Stimulated activated CD4-positive, alpha-beta T cell treated with anti-CD3 and anti-CD28 coated beads, Interleukin-4, amount 100 ng/mL, for 48 hours (primary cell): ENCODE measurements at regions not wholly inside any gene's neighbourhood (a gene's known extent, or its start where the extent isn't known, plus 50 kb on each side); places are given as distances from the start of the nearest gene placed in this dataset.
A peak's percentile ranks its signal among the peaks of the same experiment; 100 is the strongest.

Source experiments
- DNase-seq, 2 donors: peaks; one replicate each; pipeline ENCODE4 v3.0.0-alpha.2; 2020; ENCODE audit warnings: low read depth in 2 of 2

GRCh38 chr11:27193434-27194225, 153.0 kb downstream of the BBOX1 start:
- DNase-seq = no peak

DNA sequence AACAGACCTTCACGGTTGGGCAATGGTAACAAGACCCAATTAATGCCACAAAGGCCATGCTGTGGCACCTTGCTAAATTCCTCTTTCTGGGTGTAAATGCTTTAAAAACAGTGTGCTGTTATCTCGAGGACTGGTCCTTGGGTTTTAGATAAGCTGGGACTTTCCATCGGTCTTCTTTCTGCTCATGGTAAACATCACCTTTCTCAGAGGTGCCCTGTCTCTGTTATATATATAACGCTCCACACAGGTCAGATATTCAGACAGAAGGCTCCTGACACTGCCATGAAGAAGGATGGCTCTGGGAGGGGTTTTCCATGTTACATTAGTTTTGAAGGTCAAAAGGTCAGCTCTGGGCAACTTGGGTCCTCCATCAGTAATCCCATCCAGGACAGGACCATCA, 151.6 kb downstream of the BBOX1 start:
- no peak for DNase-seq

- DNase-seq = no peak
Observed at GRCh38 chr11:27191639-27192038, 151.0 kb downstream of the BBOX1 start.

DNA sequence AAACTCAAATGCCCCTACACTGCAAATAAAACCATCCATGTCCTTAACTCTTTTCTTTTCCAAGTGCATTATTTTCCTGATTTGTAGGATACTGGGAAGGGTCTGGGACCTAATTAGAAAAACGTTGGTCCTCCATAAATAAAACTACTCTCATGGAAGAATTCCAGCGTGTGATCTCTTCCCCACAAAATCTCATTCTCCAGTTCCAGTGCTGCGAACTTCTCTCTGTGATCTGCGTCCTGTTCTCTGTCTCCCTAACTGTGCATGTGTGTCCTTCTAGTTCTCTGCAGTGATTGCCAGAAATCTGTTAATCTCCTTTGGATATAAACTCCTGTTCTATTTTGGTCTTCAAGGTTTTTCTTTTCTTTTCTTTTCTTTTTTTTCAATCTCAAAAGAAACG, 148.1 kb downstream of the BBOX1 start:
- DNase-seq = no peak

DNA sequence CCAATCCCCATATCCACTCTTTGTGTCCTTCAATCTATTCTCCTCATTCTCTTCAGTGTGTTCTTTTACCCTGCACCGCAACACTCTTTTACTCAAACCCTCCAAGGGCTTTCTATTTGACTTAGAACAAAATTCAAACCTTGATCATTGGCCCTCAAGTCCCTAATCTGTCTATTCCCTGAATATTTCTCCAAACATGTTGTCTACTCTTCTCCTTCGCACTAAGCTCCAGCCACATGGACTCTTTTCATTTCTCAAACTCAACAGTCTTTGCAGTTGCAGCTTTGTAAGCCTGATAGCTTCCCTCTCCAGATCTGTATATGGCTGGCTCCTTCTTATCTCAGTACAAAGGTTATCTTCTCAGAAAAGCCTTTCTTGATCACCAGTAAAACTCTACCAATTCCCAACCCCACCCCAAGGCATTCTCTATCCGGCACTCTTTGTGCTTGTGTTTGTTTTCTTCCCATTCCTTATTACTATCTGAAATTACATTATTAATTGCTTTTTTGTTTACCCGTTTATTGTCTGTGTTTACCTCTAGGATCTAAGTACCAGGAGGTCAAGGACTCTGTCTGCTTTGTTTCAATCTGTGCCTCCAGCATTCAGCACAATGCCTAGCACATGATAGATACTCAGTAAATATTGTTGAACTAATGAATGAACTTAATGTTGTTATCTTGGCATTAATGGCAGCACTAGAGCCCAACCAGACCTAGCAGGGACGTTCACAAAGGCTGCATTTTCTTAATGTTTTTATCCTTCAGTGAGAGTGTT, 147.4 kb downstream of the BBOX1 start:
- DNase-seq = no peak

DNA sequence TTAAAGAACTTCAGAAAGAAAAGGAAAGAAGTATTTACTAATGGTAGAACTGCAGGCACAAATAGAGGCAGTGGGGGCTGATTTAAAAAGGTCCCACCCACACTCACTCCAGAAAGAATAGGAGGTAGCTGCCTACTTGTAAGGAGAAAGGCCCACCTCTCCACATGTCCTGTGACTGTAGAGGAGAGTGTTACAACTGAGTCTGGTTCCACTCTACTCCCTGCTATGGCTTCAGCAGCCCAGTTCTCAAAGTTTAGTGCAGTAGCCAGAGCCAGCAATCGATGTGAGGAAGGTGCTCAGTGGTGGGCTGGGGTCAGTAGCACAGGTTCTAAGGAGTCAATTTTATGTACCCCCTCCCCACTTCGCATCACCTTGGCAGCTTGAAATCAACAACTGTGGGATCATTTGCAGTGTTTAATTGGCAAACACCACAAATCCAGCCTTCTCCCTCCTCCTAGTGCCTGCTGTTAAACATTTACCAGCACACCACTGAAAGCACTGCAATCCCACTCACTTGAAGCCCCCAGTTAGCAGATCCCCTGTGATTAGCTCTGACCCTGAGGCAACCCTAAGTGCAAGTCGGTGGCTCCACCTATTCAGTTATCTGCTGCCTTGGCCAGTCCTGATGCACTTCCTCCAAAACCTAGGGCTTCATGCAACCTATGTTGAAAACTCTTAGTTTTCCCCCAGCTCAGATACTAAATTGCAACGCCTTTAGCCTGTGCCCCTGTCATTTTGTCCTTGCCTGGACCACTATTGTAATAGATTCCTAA, 146.6 kb downstream of the BBOX1 start:
- no peak for DNase-seq

DNA sequence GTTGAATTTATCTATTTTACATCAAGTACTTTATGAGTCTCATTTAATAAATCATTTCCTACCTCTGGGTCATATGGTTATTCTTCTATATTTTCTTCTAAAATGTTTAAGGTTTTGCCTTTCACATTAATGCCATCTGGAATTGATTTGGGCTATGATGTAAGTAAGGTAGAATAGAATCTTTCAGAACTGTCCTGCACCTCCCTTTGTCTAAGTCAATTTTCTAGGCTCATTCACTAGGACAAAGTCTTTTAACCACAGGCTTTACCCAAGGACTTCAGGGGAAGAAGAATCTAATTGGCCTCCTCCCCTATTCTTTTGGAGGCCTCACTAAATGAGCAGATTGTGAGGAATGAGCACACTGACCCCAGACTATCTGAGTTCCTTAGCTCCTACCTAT, 146.0 kb downstream of the BBOX1 start:
- no peak for DNase-seq

DNA sequence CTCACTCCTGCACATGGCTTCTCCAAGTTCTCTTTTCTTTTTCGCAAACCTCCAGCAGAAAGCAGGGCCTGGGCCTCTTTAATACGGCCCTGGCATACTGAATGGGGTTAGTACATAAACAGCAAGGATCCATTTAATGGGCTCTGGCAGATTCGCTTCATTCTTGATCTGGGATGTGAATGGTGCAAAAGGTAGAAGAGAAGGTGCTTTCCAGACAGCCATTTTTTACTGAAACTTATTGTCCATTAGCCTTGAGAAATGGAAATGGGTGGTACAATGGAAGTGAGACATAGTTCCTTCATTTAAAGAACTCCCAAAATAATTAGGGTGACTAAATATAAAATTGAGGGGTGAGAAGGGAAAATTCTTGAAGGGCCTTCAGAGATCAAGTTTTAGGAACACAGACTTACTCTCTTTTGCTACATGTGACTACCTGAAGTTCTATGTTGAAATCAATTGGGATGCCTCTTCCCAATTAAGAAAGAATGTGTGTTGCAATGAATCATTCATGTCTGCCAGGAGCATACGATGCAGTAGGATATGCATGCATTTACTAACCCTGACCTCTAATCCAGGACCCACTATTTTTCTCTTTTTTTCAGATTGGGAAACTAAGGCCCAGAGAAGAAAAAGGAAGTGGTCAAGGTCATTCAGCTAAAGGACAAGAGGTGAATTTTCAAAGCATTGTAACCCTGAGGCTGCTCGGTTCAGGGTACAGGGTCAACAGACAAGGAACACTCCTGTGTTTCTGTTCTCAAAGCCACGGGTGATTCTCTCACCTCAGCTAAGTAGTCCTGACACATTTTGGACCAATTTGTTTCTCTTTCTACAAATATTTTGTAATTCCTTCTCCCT, 144.1 kb downstream of the BBOX1 start:
- no peak for DNase-seq

DNA sequence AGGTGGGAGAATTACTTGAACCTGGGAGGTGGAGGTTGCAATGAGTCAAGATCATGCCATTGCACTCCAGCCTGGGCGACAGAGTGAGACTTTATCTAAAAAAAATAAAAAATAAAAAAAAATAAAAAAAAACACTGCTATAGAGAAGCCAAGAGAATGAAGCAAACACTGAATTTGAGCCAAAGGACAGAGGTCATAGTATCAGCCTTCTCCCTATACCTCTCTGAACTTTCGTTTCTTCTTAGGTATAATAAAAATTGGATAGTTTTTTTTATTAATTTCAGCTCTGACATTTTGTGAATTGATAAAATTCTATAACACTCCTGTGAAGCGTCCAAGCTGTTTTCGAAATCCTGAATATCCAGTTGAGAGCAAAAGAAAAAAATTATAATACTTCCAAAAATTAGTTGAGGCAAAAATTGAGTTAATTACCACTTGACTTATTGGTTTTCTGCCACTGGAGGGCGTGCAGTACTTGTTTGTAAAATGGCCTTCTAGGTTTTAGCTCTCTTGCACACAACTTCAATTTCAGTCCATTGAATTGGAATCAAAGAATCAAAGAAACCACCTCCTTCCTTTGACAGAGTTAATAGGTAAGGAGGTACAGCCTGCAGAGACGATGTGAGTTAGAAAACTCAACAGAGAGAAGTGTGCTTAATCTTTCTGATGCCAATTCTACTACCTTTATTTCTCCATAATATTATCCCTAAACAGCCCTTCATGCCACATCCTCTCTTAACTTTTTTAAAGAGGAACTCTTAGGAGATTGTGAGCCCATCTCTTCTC, 143.2 kb downstream of the BBOX1 start:
- peak; percentile 12 to 28 for DNase-seq

- no peak for DNase-seq
Observed at GRCh38 chr11:27179334-27179733, 138.7 kb downstream of the BBOX1 start.

DNA sequence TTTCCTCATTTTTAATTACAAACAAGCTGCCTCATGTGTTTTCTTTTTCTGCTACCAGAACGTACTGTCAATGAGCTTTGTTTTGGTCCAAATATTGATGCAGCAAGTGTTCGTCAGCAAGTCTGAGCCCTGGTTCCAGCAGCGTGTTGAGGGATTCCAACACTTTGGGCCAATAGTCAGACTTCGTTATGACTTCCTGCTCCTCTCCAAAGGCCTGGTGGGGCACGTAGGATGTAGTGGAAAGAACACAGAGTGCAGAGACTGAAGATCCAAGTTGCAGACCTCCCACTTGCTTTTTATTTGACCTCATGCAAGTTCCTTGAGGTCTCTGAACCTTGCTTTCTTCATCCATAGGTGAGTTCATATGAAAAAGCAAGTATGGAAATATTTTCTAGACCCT, 138.2 kb downstream of the BBOX1 start:
- DNase-seq = no peak
